CD14-positive monocyte (primary cell): ENCODE measurements at regions not wholly inside any gene's neighbourhood (a gene's known extent, or its start where the extent isn't known, plus 50 kb on each side); places are given as distances from the start of the nearest gene placed in this dataset.

Experiments
- DNase-seq, 3 donors: peaks; one replicate each; pipeline ENCODE4 v3.0.0-alpha.2; 2011 to 2022
- H2AFZ ChIP-seq: 2 replicates; pipeline ENCODE4 v1.6.0; 2012; ENCODE audit warnings: mild to moderate bottlenecking, low read depth, low read length, inconsistent platforms; ENCODE audit not compliant: insufficient read depth, poor library complexity, severe bottlenecking
- H3K27ac ChIP-seq, 2 donors: 1 replicate in 1 of 2; 2 replicates in 1 of 2; pipeline ENCODE4 v1.5.1; 2012 to 2013; ENCODE audit warnings: low read length in 2 of 2, control low read depth in 1 of 2, inconsistent platforms in 1 of 2, low read depth in 1 of 2, mild to moderate bottlenecking in 1 of 2
- H3K27me3 ChIP-seq, 2 donors: one replicate each; pipeline versions ENCODE4 v1.6.0 to v1.6.1; 2011 to 2013; ENCODE audit warnings: low read length in 2 of 2; ENCODE audit not compliant: control insufficient read depth in 2 of 2, insufficient read depth in 2 of 2
- H3K36me3 ChIP-seq, 2 donors: replicated peaks in 1 of 2; 1 replicate in 1 of 2; 2 replicates in 1 of 2; pipeline versions ENCODE4 v1.5.1 to v1.6.1; 2012 to 2013; ENCODE audit warnings: low read length in 2 of 2, control low read depth in 1 of 2, inconsistent platforms in 1 of 2, mild to moderate bottlenecking in 1 of 2; ENCODE audit not compliant: insufficient read depth in 2 of 2, control insufficient read depth in 1 of 2
- H3K4me1 ChIP-seq, 2 donors: 1 replicate in 1 of 2; 2 replicates in 1 of 2; pipeline versions ENCODE4 v1.5.1 to v1.6.1; 2012 to 2013; ENCODE audit warnings: low read length in 2 of 2, control low read depth in 1 of 2, inconsistent platforms in 1 of 2, mild to moderate bottlenecking in 1 of 2, moderate library complexity in 1 of 2; ENCODE audit not compliant: insufficient read depth in 2 of 2, control insufficient read depth in 1 of 2
- H3K4me2 ChIP-seq: replicated peaks from 2 replicates; pipeline ENCODE3; 2012; ENCODE audit warnings: low read length, moderate library complexity, mild to moderate bottlenecking; ENCODE audit not compliant: poor library complexity, severe bottlenecking; ENCODE audit errors: extremely low read depth
- H3K4me3 ChIP-seq, 3 experiments: fragments of 200-600 bp in 1 of 3; sonication (generic) in 1 of 3; replicated peaks in 1 of 3; 1 replicate in 2 of 3; 2 replicates in 1 of 3; pipeline ENCODE4 v1.5.1; 2011 to 2013; ENCODE audit warnings: low read length in 3 of 3, mild to moderate bottlenecking in 3 of 3, control low read depth in 2 of 3, low read depth in 2 of 3, inconsistent platforms in 1 of 3, moderate library complexity in 1 of 3
- H3K79me2 ChIP-seq: 2 replicates; pipeline ENCODE4 v1.6.0; 2012; ENCODE audit warnings: mild to moderate bottlenecking, control low read depth, inconsistent platforms, low read length, moderate library complexity; ENCODE audit not compliant: insufficient read depth
- H3K9ac ChIP-seq: 2 replicates; pipeline ENCODE4 v1.6.0; 2017; ENCODE audit warnings: low read length, mild to moderate bottlenecking; ENCODE audit not compliant: insufficient read depth, poor library complexity, severe bottlenecking
- H3K9me3 ChIP-seq, 2 donors: replicated peaks in 1 of 2; 1 replicate in 1 of 2; 2 replicates in 1 of 2; pipeline versions ENCODE4 v1.5.1 to v1.6.1; 2012 to 2013; ENCODE audit warnings: low read length in 2 of 2, control low read depth in 1 of 2; ENCODE audit not compliant: control insufficient read depth in 1 of 2, insufficient read depth in 1 of 2
- H4K20me1 ChIP-seq: 2 replicates; pipeline ENCODE4 v1.6.0; 2012; ENCODE audit warnings: mild to moderate bottlenecking, low read length, control low read depth, moderate library complexity; ENCODE audit not compliant: insufficient read depth
- H3K27ac Mint-ChIP-seq, 7 donors: one replicate each; pipeline ENCODE4 v1.8.0; 2020; ENCODE audit warnings: mild to moderate bottlenecking in 7 of 7, mixed read lengths in 7 of 7, moderate library complexity in 6 of 7, inconsistent platforms in 2 of 7
- H3K27me3 Mint-ChIP-seq, 3 donors: one replicate each; pipeline ENCODE4 v1.8.0; 2021 to 2022; ENCODE audit warnings: low read depth in 3 of 3, mild to moderate bottlenecking in 3 of 3, mixed read lengths in 3 of 3, moderate library complexity in 3 of 3, inconsistent platforms in 1 of 3
- H3K36me3 Mint-ChIP-seq, 2 donors: one replicate each; pipeline ENCODE4 v1.8.0; 2020; ENCODE audit warnings: mixed read lengths in 2 of 2, inconsistent platforms in 1 of 2, mild to moderate bottlenecking in 1 of 2
- H3K4me1 Mint-ChIP-seq: one replicate; pipeline ENCODE4 v1.8.0; 2020; ENCODE audit warnings: mild to moderate bottlenecking, mixed read lengths
- H3K4me3 Mint-ChIP-seq, 2 donors: one replicate each; pipeline ENCODE4 v1.8.0; 2020; ENCODE audit warnings: mild to moderate bottlenecking in 2 of 2, mixed read lengths in 2 of 2, moderate library complexity in 1 of 2
- H3K9me3 Mint-ChIP-seq, 7 donors: one replicate each; pipeline ENCODE4 v1.8.0; 2020 to 2022; ENCODE audit warnings: mixed read lengths in 7 of 7, mild to moderate bottlenecking in 6 of 7, moderate library complexity in 6 of 7, inconsistent platforms in 2 of 7
- CTCF ChIP-seq: fragments of 200-600 bp; IDR thresholded peaks from one replicate; pipeline ENCODE4 v1.8.0; 2022; ENCODE audit warnings: antibody characterized with exemption, mild to moderate bottlenecking
- WGBS: methylation state at CpG from one replicate; pipeline ENCODE4 v1.1.5; 2013; ENCODE audit warnings: missing lambda C conversion rate; ENCODE audit not compliant: insufficient coverage; 5-methylcytosine and 5-hydroxymethylcytosine counted together
- intact Hi-C, 2 donors: fragments of 100-400 bp; cut with micrococcal nuclease; formaldehyde crosslinking; loops; one replicate each; pipeline versions ENCODE4 v1.15.0 to v1.15.1; 2023

GRCh38 chr5:27523629-27524028, 485.2 kb upstream of the CDH9 start:
- Histone ChIP-seq H3K27ac (no peak overlapping the region), H3K36me3 (no peaks in the 10 kb centered on the region), H4K20me1 (no peaks in the 10 kb centered on the region), H3K4me3 (no peak overlapping the region), H3K27me3 (no peaks in the 10 kb centered on the region), H3K4me2 (no peak overlapping the region), H3K4me1 (no peaks in the 10 kb centered on the region), H3K9me3 (peaks cover 7 to 17% of the 10 kb centered on the region in 2 donors), H3K9ac (no peak overlapping the region), H3K79me2 (no peaks in the 10 kb centered on the region), H2AFZ (no peak overlapping the region)
- no peak overlapping the region for H3K27ac Mint-ChIP-seq
- TF ChIP-seq CTCF, result no peak
- no peaks in the 10 kb centered on the region for H3K27me3 Mint-ChIP-seq
- peaks cover 4 to 13% (median 12%) of the 10 kb centered on the region in 7 donors for H3K9me3 Mint-ChIP-seq
- no peak for DNase-seq
- no peaks in the 10 kb centered on the region for H3K36me3 Mint-ChIP-seq
- no peak overlapping the region for H3K4me3 Mint-ChIP-seq
- intact Hi-C loops, result no loop called here
- WGBS, result 95% methylated on average over 17 of the region's 21 CpGs
- H3K4me1 Mint-ChIP-seq, result no peaks in the 10 kb centered on the region

GRCh38 chr5:27516437-27516836, 478.1 kb upstream of the CDH9 start:
- H3K9me3 ChIP-seq, result peaks cover 14 to 25% of the 10 kb centered on the region in 2 donors
- no peaks in the 10 kb centered on the region for H4K20me1 ChIP-seq
- H3K4me2 ChIP-seq, result no peak overlapping the region
- H3K4me3 ChIP-seq, result no peak overlapping the region
- Mint-ChIP-seq H3K27ac (no peak overlapping the region), H3K4me1 (no peaks in the 10 kb centered on the region), H3K36me3 (no peaks in the 10 kb centered on the region), H3K27me3 (peaks cover 0 to 3% (median 0%) of the 10 kb centered on the region in 3 donors), H3K9me3 (peaks cover 7 to 31% (median 13%) of the 10 kb centered on the region in 7 donors), H3K4me3 (no peak overlapping the region)
- H3K27ac ChIP-seq, result no peak overlapping the region
- no peaks in the 10 kb centered on the region for H3K27me3 ChIP-seq
- intact Hi-C loops, result no loop called here
- no peaks in the 10 kb centered on the region for H3K79me2 ChIP-seq
- TF ChIP-seq CTCF, result no peak
- H3K9ac ChIP-seq, result no peak overlapping the region
- H3K4me1 ChIP-seq, result no peaks in the 10 kb centered on the region
- no peaks in the 10 kb centered on the region for H3K36me3 ChIP-seq
- no peak for DNase-seq
- H2AFZ ChIP-seq, result no peak overlapping the region
- no CpG with 5 or more reads among the region's 2 CpGs for WGBS
